VCaP (cell line): ENCODE measurements at regions not wholly inside any gene's neighbourhood (a gene's known extent, or its start where the extent isn't known, plus 50 kb on each side); places are given as distances from the start of the nearest gene placed in this dataset.

Experiments
- H3K27ac ChIP-seq: fragments of 450-650 bp; 2 replicates; pipeline ENCODE4 v1.5.1; 2017
- TF ChIP-seq, protein P1 (sequence below): fragments of 450-650 bp; conservative IDR thresholded peaks from 2 replicates; pipeline ENCODE4 v1.5.1; 2017; ENCODE audit warnings: mild to moderate bottlenecking, moderate library complexity

- H3K27ac ChIP-seq = no peak overlapping the region
- TF ChIP-seq, protein P1, sequence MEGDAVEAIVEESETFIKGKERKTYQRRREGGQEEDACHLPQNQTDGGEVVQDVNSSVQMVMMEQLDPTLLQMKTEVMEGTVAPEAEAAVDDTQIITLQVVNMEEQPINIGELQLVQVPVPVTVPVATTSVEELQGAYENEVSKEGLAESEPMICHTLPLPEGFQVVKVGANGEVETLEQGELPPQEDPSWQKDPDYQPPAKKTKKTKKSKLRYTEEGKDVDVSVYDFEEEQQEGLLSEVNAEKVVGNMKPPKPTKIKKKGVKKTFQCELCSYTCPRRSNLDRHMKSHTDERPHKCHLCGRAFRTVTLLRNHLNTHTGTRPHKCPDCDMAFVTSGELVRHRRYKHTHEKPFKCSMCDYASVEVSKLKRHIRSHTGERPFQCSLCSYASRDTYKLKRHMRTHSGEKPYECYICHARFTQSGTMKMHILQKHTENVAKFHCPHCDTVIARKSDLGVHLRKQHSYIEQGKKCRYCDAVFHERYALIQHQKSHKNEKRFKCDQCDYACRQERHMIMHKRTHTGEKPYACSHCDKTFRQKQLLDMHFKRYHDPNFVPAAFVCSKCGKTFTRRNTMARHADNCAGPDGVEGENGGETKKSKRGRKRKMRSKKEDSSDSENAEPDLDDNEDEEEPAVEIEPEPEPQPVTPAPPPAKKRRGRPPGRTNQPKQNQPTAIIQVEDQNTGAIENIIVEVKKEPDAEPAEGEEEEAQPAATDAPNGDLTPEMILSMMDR = no peak
These were observed 414.0 kb upstream of the ZNF717 start for GRCh38 chr3:76199382-76199781.

GRCh38 chr3:76203578-76203977, 418.2 kb upstream of the ZNF717 start:
- TF ChIP-seq, protein P1 = no peak
- H3K27ac ChIP-seq = no peak overlapping the region

DNA sequence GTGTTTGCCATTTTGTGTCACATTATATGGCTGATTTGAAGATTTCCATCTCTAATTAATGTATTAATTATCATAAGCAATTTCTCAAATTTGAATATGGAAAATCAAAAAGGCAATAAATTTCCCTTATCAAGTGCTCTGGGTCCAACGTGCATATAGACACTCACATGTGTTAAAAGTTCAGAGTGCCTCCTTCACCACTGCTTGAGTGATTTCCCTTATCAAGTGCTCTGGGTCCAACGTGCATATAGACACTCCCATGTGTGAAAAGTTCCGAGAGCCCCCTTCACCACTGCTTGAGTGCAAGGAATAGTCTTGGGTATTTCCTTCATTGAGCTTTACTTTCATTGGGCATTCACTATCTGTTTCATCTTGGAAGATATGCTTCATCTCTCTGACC, 421.0 kb upstream of the ZNF717 start:
- TF ChIP-seq, protein P1 = no peak
- H3K27ac ChIP-seq = no peak overlapping the region

DNA sequence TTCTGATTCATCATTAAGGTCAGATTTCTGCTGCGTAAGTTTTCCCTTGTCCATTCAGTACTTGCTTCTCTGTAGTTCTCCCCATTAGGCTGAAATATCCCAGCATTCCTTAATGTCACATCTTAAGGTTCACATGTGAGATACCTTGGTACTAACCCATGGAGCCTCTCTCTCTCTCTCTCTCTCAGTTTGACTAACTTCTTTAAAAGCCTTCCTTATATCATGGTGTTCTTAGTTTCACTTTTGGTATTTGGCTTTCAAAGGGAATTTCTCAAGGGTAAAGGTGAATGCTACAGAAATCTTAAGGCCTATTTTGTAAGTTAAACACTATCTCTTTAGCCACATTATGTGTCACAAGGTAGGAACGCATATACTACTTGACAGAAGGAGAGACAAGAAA, 427.3 kb upstream of the ZNF717 start:
- no peak overlapping the region for H3K27ac ChIP-seq
- TF ChIP-seq, protein P1 = no peak

DNA sequence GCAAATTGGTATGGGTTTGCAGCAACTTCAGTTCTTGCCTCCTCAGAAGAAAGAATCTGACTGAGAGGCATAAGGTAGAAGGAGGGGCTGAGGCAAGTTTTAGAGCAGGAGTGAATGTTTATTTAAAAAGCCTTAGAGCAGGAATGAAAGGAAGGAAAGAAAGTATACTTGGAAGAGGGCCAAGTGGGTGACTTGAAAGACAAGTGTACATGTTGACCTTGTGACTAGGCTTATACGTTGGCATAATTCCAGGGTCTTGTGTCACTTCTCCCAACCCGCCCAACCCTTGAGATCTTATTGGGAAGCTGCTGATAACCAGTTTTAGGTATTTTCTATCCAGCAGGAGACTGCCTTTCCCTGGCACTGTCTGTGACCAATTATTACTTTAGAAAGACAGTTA, 436.9 kb upstream of the ZNF717 start:
- TF ChIP-seq, protein P1 = no peak
- no peak overlapping the region for H3K27ac ChIP-seq

GRCh38 chr3:76231258-76231657, 445.9 kb upstream of the ZNF717 start:
- TF ChIP-seq, protein P1 = no peak
- no peak overlapping the region for H3K27ac ChIP-seq

DNA sequence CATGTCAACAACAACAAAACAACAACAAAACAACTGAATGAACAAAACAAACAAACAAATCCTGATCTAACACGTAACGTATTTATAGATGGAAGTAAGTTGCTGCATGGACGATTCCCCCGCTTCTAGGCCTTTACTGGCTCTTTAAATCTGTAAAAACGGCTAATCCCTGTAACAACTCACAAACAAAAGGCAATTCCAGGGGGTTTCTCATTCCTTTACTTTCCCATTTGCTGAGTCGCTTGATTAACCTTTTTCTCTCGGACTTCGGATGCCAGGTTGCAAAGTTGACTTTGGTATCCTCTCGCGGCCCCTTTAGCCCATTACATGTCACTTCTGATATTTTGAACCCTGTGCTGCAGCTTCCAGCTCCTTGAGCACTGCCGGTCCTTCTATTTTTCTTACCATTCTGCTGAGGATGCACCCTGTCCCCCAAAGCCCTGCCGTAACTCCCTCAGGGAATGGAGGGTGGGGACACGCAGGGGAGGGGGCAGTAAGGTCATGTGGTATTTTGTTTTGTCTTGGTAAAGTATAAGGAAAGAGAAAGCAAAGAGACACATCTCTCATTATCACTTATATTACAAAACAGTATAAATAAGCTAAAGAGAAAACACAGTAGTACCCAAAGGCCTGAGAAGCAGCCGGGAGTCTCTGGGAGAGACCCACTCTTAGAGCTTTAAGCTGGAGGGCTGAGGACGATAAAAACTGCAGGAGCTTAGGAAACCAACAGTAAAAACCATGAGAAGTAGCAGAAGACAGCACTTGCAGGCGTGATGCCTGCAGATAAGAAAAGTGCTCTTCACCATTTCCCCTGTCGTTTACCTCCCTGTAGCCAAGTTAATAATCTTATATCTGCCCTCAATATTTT, 457.8 kb upstream of the ZNF717 start:
- TF ChIP-seq, protein P1 = no peak
- H3K27ac ChIP-seq = no peak overlapping the region
